ENCODE measurements at regions not wholly inside any gene's neighbourhood (a gene's known extent, or its start where the extent isn't known, plus 50 kb on each side); places are given as distances from the start of the nearest gene placed in this dataset.
"Not testable (repeated sequence)": the region's sequence is repeated elsewhere in the genome, so short reads cannot be mapped to it uniquely, and the experiment has no call there.

- DNase-seq (ENCODE audit: low read depth in 2 of 2): no peak
Observed at GRCh38 chr5:17966640-17967402, 332.6 kb downstream of the TAF11L14 start.

- DNase-seq (ENCODE audit: low read depth in 2 of 2): no peak
Observed at GRCh38 chr5:17976404-17976803, 342.1 kb downstream of the TAF11L14 start.

GRCh38 chr5:17978954-17979353 lies 344.7 kb downstream of the TAF11L14 start:
- DNase-seq (ENCODE audit: low read depth in 2 of 2): no peak

DNA sequence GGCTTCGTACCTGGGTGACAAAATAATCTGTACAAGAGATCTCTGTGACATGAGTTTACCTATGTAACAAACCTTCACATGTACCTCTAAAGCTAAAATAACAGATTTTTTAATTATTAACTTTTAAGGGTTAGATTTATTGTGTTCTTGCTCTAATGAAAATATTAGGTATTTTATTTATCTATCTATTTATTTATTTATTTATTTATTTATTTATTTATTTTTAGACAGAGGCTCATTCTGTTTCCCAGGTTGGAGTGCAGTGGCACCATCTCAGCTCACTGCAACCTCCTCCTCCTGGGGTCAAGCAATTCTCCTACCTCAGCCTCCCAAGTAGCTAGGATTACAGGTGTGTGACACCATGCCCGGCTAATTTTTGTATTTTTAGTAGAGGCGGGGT lies 348.4 kb downstream of the TAF11L14 start:
- DNase-seq (ENCODE audit: low read depth in 2 of 2): not testable (repeated sequence)

DNA sequence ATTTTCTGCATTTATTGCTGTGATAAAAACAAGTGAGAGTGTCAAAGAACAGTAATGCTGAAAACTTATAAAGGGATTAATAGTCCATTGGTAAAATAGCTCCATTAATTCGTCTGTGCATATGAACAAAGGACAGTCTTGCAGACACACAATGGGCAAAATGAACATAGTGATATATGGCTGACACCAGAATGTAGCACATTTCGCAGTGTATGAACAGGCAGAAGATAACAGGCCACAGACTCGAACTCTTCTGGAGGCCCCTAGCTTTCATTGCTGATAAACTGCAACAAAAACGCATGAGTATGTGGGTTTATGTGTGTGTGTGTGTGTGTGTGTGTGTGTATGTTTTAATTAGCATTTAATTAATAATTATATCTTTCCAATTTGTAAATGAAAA lies 354.8 kb downstream of the TAF11L14 start:
- DNase-seq (ENCODE audit: low read depth in 2 of 2): no peak

DNA sequence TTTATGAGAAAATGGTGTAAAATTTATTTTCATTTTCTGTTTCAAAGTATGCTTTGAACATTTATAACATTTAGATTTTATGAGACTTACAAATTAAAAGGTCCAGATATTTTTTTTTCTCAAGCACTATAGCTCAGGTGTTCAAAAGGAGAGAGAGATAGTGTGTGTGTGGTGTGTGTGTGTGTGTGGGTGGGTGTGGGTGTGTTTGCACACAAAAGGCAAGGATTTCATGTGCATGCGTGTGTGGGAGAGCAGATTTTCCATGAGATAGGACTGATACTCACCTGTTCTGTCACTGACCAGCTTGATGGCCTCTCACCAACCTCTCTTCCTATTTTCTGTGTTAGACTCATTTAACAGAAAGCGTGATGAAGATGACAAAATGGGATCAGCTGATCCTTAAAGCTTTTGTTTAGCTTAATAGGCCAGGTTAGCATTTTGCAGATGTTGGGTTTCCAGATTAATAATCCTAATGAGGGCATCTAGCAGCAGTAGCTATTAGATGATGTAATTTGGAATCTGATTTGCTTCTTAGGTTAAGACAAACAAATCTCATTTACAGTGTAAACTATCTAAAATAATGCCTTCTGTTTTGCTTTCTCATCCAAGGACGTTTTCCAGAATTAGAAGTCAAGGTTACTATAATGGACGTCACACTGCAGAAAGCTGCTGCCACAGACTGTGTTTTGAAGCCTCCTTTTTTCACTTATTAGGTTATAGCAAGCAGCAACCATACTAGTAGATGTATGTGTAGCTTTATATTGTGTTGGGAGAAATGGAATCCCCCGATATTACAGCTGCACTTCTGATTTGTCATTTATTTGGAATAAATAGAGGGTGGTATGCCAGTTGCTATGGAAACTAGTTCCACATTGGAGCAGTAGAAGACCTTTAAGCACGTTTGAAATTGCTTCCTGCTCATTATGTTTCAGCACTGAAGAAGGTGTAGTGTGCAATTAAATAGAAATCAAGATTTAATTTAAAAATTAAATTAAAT lies 355.6 kb downstream of the TAF11L14 start:
- DNase-seq (ENCODE audit: low read depth in 2 of 2): no peak

DNA sequence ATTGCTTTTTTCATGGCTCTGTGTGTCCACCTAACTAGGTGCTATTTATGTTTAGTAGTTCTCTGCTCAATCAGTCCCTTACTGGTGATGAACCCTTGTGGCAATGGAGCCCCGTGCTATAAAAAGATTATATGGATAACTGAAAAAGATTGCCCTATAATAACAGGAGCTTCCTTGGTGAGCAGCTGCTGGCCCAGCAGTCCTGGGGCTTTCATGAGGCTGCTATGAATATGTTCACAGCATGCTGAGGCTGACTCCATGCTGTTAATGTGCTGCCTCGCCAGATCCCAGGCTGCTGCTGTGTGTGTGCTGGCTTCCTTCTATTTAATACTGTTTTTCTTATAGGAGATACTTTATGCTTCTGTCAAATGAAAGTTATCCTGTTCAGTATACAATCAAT lies 357.5 kb downstream of the TAF11L14 start:
- no peak for DNase-seq (ENCODE audit: low read depth in 2 of 2)

GRCh38 chr5:17992291-17992690 lies 358.0 kb downstream of the TAF11L14 start:
- DNase-seq (ENCODE audit: low read depth in 2 of 2): no peak

GRCh38 chr5:17995997-17996396 lies 361.7 kb downstream of the TAF11L14 start:
- DNase-seq (ENCODE audit: low read depth in 2 of 2): no peak

DNA sequence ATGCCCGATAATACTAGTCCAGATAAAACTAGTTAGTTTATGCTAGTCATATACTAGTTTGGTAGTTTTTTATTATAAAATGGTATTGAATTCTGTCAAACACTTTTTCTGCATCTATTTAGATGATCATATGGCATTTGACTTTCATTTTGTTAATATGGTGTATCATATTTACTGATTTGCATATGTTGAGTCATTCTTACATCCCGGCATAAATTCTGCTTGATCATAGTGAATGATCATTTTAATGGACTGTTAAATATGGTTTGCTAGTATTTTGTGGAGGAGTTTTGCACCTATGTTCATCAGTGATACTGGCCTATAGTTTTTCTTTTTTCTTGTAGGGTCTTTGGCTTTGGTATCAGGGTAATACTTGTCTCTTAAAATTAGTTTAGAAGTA lies 365.6 kb downstream of the TAF11L14 start:
- no peak for DNase-seq (ENCODE audit: low read depth in 2 of 2)

DNA sequence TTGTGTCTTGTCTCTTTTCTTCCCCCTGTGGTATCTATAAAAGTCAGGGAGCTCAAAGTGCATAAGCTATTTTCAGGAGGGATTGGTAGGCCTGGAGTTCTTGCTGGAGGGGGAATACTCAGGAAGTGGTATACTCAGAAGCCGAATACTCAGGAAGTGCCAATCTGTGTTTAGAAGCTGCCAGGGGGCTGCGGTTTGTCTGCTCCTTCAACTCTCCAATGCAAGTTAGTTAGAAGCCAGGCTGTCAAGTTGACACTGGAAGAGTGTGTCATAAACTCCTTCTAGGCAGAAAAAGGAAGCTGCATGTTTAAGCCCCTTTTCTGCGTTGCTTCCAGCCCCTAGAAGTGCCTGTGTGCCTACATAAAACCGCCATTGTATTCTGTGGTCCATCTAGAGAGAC lies 366.5 kb downstream of the TAF11L14 start:
- no peak for DNase-seq (ENCODE audit: low read depth in 2 of 2)

DNA sequence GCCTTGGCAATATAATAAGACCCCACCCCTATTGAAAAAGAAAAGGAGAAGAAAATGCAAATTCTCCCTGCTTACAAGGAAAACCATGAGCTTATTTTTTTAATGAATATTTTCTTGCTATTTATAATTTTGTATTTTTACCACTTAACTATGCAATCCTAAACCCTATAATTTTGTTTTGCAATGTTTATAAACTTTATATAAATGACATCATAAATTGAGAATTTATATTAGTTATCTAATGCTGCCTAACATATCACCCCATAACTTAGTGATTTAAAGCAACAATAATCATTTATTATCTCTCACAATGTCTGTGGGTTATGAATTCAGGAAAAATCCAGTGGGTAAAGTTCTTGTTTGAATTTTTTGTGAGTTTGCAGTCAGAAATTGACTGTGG lies 369.1 kb downstream of the TAF11L14 start:
- no peak for DNase-seq (ENCODE audit: low read depth in 2 of 2)

- DNase-seq (ENCODE audit: low read depth in 2 of 2): no peak
Observed at GRCh38 chr5:18003784-18004183, 369.5 kb downstream of the TAF11L14 start.

- not testable (repeated sequence) for DNase-seq (ENCODE audit: low read depth in 2 of 2)
Observed at GRCh38 chr5:18006235-18006634, 372.0 kb downstream of the TAF11L14 start.

DNA sequence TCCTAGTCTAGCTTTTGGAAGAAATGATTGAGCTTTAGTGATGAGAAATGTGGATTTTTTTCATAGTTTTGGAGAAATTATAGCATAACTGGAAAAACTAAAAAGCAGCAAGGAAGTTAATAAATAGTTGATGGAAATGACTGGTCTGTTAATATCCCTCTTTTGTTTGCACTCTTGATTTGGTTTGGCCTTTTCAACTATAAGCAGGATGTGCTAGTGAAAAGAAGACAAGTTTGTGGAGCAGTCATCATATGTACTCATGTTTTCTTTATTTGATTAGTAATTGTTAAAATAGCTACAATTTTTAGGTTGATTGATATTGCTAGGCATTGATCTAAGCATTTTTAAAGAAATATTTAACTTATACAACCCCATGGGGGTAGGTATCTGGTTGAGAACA lies 374.7 kb downstream of the TAF11L14 start:
- no peak for DNase-seq (ENCODE audit: low read depth in 2 of 2)

DNA sequence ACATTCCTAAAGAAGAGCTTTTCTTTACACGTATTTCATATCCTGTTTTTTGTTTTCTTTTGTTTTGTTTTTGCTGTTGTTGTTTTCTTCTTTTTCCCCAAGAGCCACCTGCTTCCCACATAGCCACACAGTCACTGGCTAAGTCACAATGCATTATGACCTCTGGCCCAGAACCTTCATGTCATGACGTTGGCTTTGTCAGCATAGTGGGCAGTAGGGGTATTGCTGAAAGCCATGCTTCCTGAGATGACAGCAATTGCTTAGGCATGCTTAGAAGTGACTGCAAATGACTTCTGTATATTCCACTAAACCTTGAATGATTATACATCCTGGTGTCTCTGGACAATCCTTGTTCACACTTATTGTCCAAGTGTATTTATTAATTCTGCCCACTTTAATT lies 375.8 kb downstream of the TAF11L14 start:
- DNase-seq (ENCODE audit: low read depth in 2 of 2): no peak

DNA sequence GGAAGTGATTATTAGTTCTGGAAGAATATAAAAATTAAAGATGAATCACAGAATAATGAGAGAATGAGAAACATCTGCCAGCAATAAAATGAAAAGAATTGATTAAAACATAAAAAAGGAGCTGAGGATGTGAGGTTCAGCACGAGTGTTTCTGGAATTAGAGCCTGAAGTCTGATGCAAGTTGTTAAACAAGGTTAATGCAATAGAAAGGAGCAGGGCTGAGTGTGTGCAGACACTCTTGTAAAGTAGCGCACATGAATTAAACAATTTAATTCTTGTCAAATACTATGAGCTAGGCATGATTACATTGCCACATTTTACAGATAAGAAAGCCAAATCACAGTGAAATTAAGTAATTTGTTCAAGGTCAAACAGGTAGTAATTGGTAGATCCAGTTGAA lies 384.2 kb downstream of the TAF11L14 start:
- no peak for DNase-seq (ENCODE audit: low read depth in 2 of 2)

- no peak for DNase-seq (ENCODE audit: low read depth in 2 of 2)
Observed at GRCh38 chr5:18023275-18023674, 389.0 kb downstream of the TAF11L14 start.

DNA sequence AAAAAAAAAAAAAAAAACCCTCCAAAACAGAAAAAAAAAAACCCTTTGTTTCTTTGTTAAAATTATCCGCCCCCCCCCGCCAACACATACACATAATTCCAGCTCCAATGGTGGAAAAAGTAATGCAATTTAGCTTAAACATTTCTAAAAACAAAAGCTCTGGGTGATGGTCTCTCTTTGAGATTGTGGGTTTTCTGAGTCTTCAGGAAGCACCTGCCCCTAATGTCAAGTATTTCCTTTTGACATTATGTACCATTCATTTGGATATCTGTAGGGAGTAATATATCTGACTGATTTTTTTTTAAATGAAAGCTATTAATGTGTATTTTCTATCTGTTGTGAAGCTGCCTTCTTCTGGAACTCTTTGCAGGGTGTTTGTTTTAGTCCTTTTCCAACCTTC lies 389.7 kb downstream of the TAF11L14 start:
- no peak for DNase-seq (ENCODE audit: low read depth in 2 of 2)

- no peak for DNase-seq (ENCODE audit: low read depth in 2 of 2)
Observed at GRCh38 chr5:18024542-18024941, 390.3 kb downstream of the TAF11L14 start.

- DNase-seq (ENCODE audit: low read depth in 2 of 2): no peak
Observed at GRCh38 chr5:18027241-18027867, 393.1 kb downstream of the TAF11L14 start.

GRCh38 chr5:18028036-18028435 lies 393.8 kb downstream of the TAF11L14 start:
- no peak for DNase-seq (ENCODE audit: low read depth in 2 of 2)
